ENCODE measurements at regions not wholly inside any gene's neighbourhood (a gene's known extent, or its start where the extent isn't known, plus 50 kb on each side); places are given as distances from the start of the nearest gene placed in this dataset.

- no peak for TF ChIP-seq POLR2A (IDR thresholded peaks at IDR 0.05)
- TF ChIP-seq, protein P1, sequence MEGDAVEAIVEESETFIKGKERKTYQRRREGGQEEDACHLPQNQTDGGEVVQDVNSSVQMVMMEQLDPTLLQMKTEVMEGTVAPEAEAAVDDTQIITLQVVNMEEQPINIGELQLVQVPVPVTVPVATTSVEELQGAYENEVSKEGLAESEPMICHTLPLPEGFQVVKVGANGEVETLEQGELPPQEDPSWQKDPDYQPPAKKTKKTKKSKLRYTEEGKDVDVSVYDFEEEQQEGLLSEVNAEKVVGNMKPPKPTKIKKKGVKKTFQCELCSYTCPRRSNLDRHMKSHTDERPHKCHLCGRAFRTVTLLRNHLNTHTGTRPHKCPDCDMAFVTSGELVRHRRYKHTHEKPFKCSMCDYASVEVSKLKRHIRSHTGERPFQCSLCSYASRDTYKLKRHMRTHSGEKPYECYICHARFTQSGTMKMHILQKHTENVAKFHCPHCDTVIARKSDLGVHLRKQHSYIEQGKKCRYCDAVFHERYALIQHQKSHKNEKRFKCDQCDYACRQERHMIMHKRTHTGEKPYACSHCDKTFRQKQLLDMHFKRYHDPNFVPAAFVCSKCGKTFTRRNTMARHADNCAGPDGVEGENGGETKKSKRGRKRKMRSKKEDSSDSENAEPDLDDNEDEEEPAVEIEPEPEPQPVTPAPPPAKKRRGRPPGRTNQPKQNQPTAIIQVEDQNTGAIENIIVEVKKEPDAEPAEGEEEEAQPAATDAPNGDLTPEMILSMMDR (IDR thresholded peaks at IDR 0.05) = no peak
- no peak for TF ChIP-seq POLR2AphosphoS5 (IDR thresholded peaks at IDR 0.05; ENCODE audit: insufficient read depth in 1 of 2, low read depth in 1 of 2)
Observed at GRCh38 chr10:52551046-52551445, 221.5 kb downstream of the MBL2 start.

All from vagina (tissue), 2 donors.